GOT3 (cell line): ENCODE measurements at regions not wholly inside any gene's neighbourhood (a gene's known extent, or its start where the extent isn't known, plus 50 kb on each side); places are given as distances from the start of the nearest gene placed in this dataset.

Experiments
- DNase-seq: peaks from one replicate; lab custom pipeline; 2025; ENCODE audit warnings: mixed read lengths; lab: John Stamatoyannopoulos, UW

- no peak for DNase-seq
These were observed 93.4 kb downstream of the TENT4A start for GRCh38 chr5:6806668-6807067.

GRCh38 chr5:6808462-6808861 lies 95.2 kb downstream of the TENT4A start:
- DNase-seq = no peak

GRCh38 chr5:6810641-6811405 lies 97.6 kb downstream of the TENT4A start:
- no peak for DNase-seq

GRCh38 chr5:6812091-6812490 lies 98.9 kb downstream of the TENT4A start:
- DNase-seq = no peak

- no peak for DNase-seq
These were observed 99.8 kb downstream of the TENT4A start for GRCh38 chr5:6812800-6813731.

- DNase-seq = no peak
These were observed 101.6 kb downstream of the TENT4A start for GRCh38 chr5:6814816-6815215.

GRCh38 chr5:6818594-6819511 lies 105.6 kb downstream of the TENT4A start:
- DNase-seq = no peak

GRCh38 chr5:6819521-6819920 lies 106.3 kb downstream of the TENT4A start:
- DNase-seq = no peak

GRCh38 chr5:6820851-6821479 lies 107.7 kb downstream of the TENT4A start:
- DNase-seq = no peak

GRCh38 chr5:6822068-6822467 lies 108.8 kb downstream of the TENT4A start:
- DNase-seq = no peak

GRCh38 chr5:6822556-6823343 lies 109.5 kb downstream of the TENT4A start:
- no peak for DNase-seq

- no peak for DNase-seq
These were observed 110.8 kb downstream of the TENT4A start for GRCh38 chr5:6823996-6824395.

GRCh38 chr5:6825678-6826244 lies 112.5 kb downstream of the TENT4A start:
- DNase-seq = no peak

GRCh38 chr5:6826756-6827155 lies 113.5 kb downstream of the TENT4A start:
- DNase-seq = no peak

GRCh38 chr5:6827526-6828219 lies 114.4 kb downstream of the TENT4A start:
- DNase-seq = no peak

- DNase-seq = no peak
These were observed 116.0 kb downstream of the TENT4A start for GRCh38 chr5:6829150-6829784.

GRCh38 chr5:6830643-6831239 lies 117.5 kb downstream of the TENT4A start:
- DNase-seq = no peak
